Keratinocyte (primary cell): ENCODE measurements at regions not wholly inside any gene's neighbourhood (a gene's known extent, or its start where the extent isn't known, plus 50 kb on each side); places are given as distances from the start of the nearest gene placed in this dataset.

Source experiments
- CTCF ChIP-seq, 3 experiments: IDR thresholded peaks in 1 of 3; conservative IDR thresholded peaks in 1 of 3; optimal IDR thresholded peaks in 1 of 3; 2 replicates in 2 of 3; 3 replicates in 1 of 3; pipeline versions ENCODE3 to v1.5.1; 2011; ENCODE audit warnings: low read length in 3 of 3, mild to moderate bottlenecking in 3 of 3, moderate library complexity in 2 of 3, control low read depth in 1 of 3, inconsistent platforms in 1 of 3; ENCODE audit not compliant: insufficient read depth in 2 of 3; ENCODE audit errors: extremely low read depth in 1 of 3
- EZH2 ChIP-seq: IDR thresholded peaks from one replicate; pipeline ENCODE4 v1.6.1; 2012; ENCODE audit warnings: inconsistent platforms, mild to moderate bottlenecking, low read length, moderate library complexity

GRCh38 chr14:99077844-99078236, 194.2 kb downstream of the BCL11B start:
- TF ChIP-seq CTCF (optimal IDR thresholded peaks at IDR 0.05 in 1 of 3, IDR thresholded peaks at IDR 0.05 in 1 of 3, conservative IDR thresholded peaks at IDR 0.05 in 1 of 3; ENCODE audit: extremely low read depth in 1 of 3, insufficient read depth in 2 of 3, low read length in 3 of 3) (no peak), EZH2 (no peak)
